Putamen (tissue), 1 donor: ENCODE measurements at regions not wholly inside any gene's neighbourhood (a gene's known extent, or its start where the extent isn't known, plus 50 kb on each side); places are given as distances from the start of the nearest gene placed in this dataset.
"Not testable (repeated sequence)": the region's sequence is repeated elsewhere in the genome, so short reads cannot be mapped to it uniquely, and the experiment has no call there.

Experiments used
- DNase-seq: peaks from one replicate; pipeline ENCODE4 v3.0.0-alpha.2; 2016; ENCODE audit warnings: low spot score

GRCh38 chrX:146581981-146582712 is 227.4 kb upstream of the CXorf51B start:
- DNase-seq: peak; percentile 7

- no peak for DNase-seq
Observed at GRCh38 chrX:146602246-146602645, 207.3 kb upstream of the CXorf51B start.

- no peak for DNase-seq
Observed at GRCh38 chrX:146604196-146604595, 205.4 kb upstream of the CXorf51B start.

- DNase-seq: no peak
Observed at GRCh38 chrX:146614663-146615478, 194.7 kb upstream of the CXorf51B start.

GRCh38 chrX:146615628-146616348 is 193.8 kb upstream of the CXorf51B start:
- DNase-seq: no peak

- not testable (repeated sequence) for DNase-seq
Observed at GRCh38 chrX:146619943-146620342, 189.6 kb upstream of the CXorf51B start.

- no peak for DNase-seq
Observed at GRCh38 chrX:146658379-146658778, 151.2 kb upstream of the CXorf51B start.

- DNase-seq: no peak
Observed at GRCh38 chrX:146707781-146708180, 101.8 kb upstream of the CXorf51B start.

GRCh38 chrX:146708866-146709265 is 100.7 kb upstream of the CXorf51B start:
- not testable (repeated sequence) for DNase-seq

GRCh38 chrX:146754268-146754667 is 55.3 kb upstream of the CXorf51B start:
- no peak for DNase-seq

- no peak for DNase-seq
Observed at GRCh38 chrX:146755214-146755613, 54.4 kb upstream of the CXorf51B start.
